ENCODE measurements at regions not wholly inside any gene's neighbourhood (a gene's known extent, or its start where the extent isn't known, plus 50 kb on each side); places are given as distances from the start of the nearest gene placed in this dataset.

DNA sequence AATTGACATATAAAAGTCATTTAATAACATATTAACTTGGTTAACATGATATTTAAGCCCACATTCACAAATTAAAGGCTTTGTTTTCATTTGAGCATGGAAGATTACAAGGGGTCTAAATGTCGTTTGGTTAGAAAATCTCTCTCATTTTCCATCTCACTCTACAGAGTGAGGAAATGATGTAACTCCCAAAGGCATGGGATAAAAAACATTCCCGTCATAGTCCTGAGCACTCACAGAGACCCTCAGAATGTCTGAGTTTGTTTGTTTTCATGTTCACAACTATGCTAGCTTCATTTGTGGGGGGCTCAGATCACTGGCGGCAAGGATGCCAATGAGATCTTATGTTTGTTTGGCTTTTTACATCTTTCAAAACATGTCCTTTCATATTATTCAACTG, 307.5 kb downstream of the TBC1D4 start:
- TF ChIP-seq, protein P1, sequence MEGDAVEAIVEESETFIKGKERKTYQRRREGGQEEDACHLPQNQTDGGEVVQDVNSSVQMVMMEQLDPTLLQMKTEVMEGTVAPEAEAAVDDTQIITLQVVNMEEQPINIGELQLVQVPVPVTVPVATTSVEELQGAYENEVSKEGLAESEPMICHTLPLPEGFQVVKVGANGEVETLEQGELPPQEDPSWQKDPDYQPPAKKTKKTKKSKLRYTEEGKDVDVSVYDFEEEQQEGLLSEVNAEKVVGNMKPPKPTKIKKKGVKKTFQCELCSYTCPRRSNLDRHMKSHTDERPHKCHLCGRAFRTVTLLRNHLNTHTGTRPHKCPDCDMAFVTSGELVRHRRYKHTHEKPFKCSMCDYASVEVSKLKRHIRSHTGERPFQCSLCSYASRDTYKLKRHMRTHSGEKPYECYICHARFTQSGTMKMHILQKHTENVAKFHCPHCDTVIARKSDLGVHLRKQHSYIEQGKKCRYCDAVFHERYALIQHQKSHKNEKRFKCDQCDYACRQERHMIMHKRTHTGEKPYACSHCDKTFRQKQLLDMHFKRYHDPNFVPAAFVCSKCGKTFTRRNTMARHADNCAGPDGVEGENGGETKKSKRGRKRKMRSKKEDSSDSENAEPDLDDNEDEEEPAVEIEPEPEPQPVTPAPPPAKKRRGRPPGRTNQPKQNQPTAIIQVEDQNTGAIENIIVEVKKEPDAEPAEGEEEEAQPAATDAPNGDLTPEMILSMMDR (IDR thresholded peaks at IDR 0.05; ENCODE audit: low read depth, low read length), result no peak
- DNase-seq (ENCODE audit: low read depth), result no peak
- H3K4me3 ChIP-seq (ENCODE audit: low read depth, low read length), result no peak overlapping the region

DNA sequence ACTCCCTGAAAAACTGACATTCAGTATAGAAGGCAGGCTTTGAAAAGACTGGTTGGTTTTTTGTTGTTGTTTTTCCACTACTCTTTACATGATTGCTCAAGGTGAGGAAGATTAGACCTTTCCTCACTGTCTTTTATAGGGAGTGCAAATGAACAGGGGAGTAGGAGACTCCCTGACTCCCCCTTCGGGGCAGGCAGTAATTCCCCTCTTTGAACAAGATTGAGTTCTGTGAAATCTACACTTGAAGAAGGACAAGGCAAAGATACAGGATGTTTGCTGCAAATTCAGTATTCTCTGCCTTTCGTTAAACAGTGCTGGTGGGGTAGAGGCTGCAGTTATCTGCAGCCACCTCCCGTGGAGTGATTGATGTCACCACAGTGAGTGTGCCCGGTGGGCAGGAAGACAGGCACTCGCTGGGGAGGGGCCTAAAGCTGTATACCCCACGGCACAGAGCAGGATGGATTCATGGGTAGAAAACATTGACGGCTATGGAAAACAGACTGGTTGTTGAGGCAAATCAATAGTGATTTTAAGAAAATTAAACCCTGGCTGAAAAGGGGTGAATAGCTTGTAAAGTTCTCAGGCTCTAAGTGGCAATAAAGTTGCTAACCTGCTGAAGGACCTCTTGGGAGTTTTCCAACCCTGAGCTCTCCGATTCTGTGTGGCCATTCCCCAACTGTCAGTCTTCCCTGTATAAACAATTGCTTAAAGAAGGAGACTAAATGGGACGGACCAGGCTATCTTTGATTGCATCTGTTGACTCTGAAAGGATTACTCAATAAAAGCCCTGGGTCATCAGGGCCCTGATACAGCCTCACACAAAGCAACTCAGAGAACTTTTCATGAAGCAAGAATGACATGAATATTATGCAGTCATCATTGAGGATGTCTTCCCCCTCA, 308.3 kb downstream of the TBC1D4 start:
- DNase-seq (ENCODE audit: low read depth), result no peak
- TF ChIP-seq POLR2A (IDR thresholded peaks at IDR 0.05; ENCODE audit: extremely low read depth, insufficient read length), result no peak
- TF ChIP-seq, protein P1 (IDR thresholded peaks at IDR 0.05; ENCODE audit: low read depth, low read length), result no peak
- TF ChIP-seq MYC (IDR thresholded peaks at IDR 0.05; ENCODE audit: low read depth, low read length), result no peak
- TF ChIP-seq, protein P2, sequence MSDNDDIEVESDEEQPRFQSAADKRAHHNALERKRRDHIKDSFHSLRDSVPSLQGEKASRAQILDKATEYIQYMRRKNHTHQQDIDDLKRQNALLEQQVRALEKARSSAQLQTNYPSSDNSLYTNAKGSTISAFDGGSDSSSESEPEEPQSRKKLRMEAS (IDR thresholded peaks at IDR 0.05; ENCODE audit: low read depth, low read length), result no peak
- H3K4me3 ChIP-seq (ENCODE audit: low read depth, low read length), result no peak overlapping the region

DNA sequence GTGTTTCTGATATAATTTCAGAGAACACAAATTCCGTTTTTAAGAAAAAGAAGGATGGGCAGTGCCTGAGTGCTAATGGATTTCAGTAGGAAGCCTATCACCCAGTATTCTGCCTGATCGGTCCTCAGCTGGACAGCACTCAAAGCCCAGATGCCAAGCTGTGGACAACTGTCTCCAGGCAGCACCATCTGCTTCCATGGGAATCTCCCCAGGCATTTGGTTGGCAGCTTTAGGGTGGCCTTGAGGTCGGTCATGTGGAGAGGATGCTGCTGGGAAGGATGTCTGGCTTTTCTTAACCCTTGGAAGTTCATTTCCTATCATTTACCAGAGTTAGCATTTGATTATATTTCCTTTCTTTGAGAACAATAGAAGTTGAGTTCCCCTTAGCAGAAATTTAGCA, 311.7 kb downstream of the TBC1D4 start:
- no peak for DNase-seq (ENCODE audit: low read depth)
- no peak overlapping the region for H3K4me3 ChIP-seq (ENCODE audit: low read depth, low read length)
- TF ChIP-seq, protein P1 (IDR thresholded peaks at IDR 0.05; ENCODE audit: low read depth, low read length), result no peak
- TF ChIP-seq MYC (IDR thresholded peaks at IDR 0.05; ENCODE audit: low read depth, low read length) (no peak), POLR2A (IDR thresholded peaks at IDR 0.05; ENCODE audit: extremely low read depth, insufficient read length) (no peak)
- TF ChIP-seq, protein P2 (IDR thresholded peaks at IDR 0.05; ENCODE audit: low read depth, low read length), result no peak

DNA sequence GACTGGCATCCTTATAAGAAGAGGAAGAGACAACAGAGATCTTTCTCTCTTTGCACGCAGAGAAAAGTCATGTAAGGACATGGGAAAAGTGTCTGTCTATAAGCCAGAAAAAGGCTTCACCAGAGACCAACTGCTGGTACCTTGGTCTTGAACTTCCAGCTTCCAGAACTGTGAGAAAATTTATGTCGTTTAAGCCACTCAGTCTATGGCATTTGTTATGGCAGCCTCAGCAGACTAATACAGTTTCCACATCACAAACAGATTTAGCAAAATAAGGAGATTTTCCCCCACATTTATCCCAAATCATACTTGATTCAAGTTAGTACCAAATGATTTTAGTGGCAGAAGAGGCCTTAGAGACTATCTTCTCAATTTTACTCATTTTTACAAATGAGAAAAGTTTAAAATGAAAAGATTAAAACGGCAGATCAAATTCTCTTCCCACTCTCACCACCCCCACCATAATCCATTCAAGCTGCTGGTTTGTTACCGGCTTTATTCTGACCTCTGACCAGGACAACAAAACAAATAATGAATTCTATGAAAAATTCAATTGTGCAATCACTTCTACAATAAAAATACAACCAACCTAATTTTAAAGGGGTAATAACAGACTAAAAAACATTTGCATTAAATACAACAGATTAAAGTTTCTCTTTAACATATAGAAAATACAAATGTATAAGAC, 316.3 kb downstream of the TBC1D4 start:
- TF ChIP-seq MYC (IDR thresholded peaks at IDR 0.05; ENCODE audit: low read depth, low read length) (no peak), POLR2A (IDR thresholded peaks at IDR 0.05; ENCODE audit: extremely low read depth, insufficient read length) (no peak)
- TF ChIP-seq, protein P2 (IDR thresholded peaks at IDR 0.05; ENCODE audit: low read depth, low read length), result no peak
- TF ChIP-seq, protein P1 (IDR thresholded peaks at IDR 0.05; ENCODE audit: low read depth, low read length), result no peak
- no peak overlapping the region for H3K4me3 ChIP-seq (ENCODE audit: low read depth, low read length)
- DNase-seq (ENCODE audit: low read depth), result no peak

DNA sequence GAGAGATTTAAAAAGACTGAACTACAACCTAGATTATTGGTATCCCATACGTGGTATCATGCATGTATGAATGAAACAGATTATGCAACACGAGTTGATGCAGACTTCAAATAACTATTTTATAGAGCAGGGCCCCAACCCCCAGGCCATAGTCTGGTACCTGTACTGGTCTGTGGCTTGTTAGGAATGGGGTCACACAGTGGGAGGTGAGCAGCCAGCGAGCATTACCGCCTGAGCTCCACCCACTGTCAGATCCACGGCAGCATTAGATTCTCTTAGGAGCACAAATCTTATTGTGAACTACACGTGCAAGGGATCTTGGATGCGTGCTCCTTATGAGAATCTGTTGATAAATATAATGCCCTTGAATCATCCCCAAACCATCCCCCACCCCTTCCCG, 320.2 kb downstream of the TBC1D4 start:
- TF ChIP-seq POLR2A (IDR thresholded peaks at IDR 0.05; ENCODE audit: extremely low read depth, insufficient read length) (no peak), MYC (IDR thresholded peaks at IDR 0.05; ENCODE audit: low read depth, low read length) (no peak)
- TF ChIP-seq, protein P2 (IDR thresholded peaks at IDR 0.05; ENCODE audit: low read depth, low read length), result no peak
- TF ChIP-seq, protein P1 (IDR thresholded peaks at IDR 0.05; ENCODE audit: low read depth, low read length), result no peak
- H3K4me3 ChIP-seq (ENCODE audit: low read depth, low read length), result no peak overlapping the region
- DNase-seq (ENCODE audit: low read depth), result no peak

Data from NB4 (cell line).